G401 (cell line): ENCODE measurements at regions not wholly inside any gene's neighbourhood (a gene's known extent, or its start where the extent isn't known, plus 50 kb on each side); places are given as distances from the start of the nearest gene placed in this dataset.
"Not testable (repeated sequence)": the region's sequence is repeated elsewhere in the genome, so short reads cannot be mapped to it uniquely, and the experiment has no call there.

Experiments
- DNase-seq: peaks from one replicate; pipeline ENCODE4 v3.0.0-alpha.2; 2015; ENCODE audit warnings: low spot score
- in situ Hi-C: cut with HindIII; loops from 2 replicates; pipeline ENCODE4 v1.10.0; 2016; ENCODE audit warnings: low sequenced_read_pairs, mixed read lengths

GRCh38 chr3:177778633-177779032 lies 581.4 kb upstream of the TBL1XR1 start:
- no peak for DNase-seq
- in situ Hi-C loops: no loop called here

- in situ Hi-C loops: no loop called here
- peak; percentile 26 for DNase-seq
These were observed 584.4 kb upstream of the TBL1XR1 start for GRCh38 chr3:177781686-177782161.

- no peak for DNase-seq
- in situ Hi-C loops: no loop called here
These were observed 586.1 kb upstream of the TBL1XR1 start for GRCh38 chr3:177783338-177783737.

GRCh38 chr3:177783767-177784166 lies 586.5 kb upstream of the TBL1XR1 start:
- DNase-seq: no peak
- in situ Hi-C loops: no loop called here

- DNase-seq: no peak
- in situ Hi-C loops: no loop called here
These were observed 590.2 kb upstream of the TBL1XR1 start for GRCh38 chr3:177787279-177788041.

GRCh38 chr3:177789500-177789899 lies 592.2 kb upstream of the TBL1XR1 start:
- in situ Hi-C loops: no loop called here
- no peak for DNase-seq

- no peak for DNase-seq
- in situ Hi-C loops: no loop called here
These were observed 595.2 kb upstream of the TBL1XR1 start for GRCh38 chr3:177792311-177793030.

GRCh38 chr3:177793451-177793850 lies 596.2 kb upstream of the TBL1XR1 start:
- in situ Hi-C loops: no loop called here
- DNase-seq: no peak

GRCh38 chr3:177795216-177795615 lies 597.9 kb upstream of the TBL1XR1 start:
- in situ Hi-C loops: no loop called here
- no peak for DNase-seq

- in situ Hi-C loops: no loop called here
- no peak for DNase-seq
These were observed 598.6 kb upstream of the TBL1XR1 start for GRCh38 chr3:177795859-177796258.

- in situ Hi-C loops, DNase-seq: not testable (repeated sequence)
These were observed 602.9 kb upstream of the TBL1XR1 start for GRCh38 chr3:177800147-177800546.

- in situ Hi-C loops: no loop called here
- DNase-seq: no peak
These were observed 603.3 kb upstream of the TBL1XR1 start for GRCh38 chr3:177800561-177800960.

GRCh38 chr3:177802151-177802900 lies 605.0 kb upstream of the TBL1XR1 start:
- no peak for DNase-seq
- in situ Hi-C loops: no loop called here

GRCh38 chr3:177803500-177803899 lies 606.2 kb upstream of the TBL1XR1 start:
- in situ Hi-C loops: no loop called here
- no peak for DNase-seq

GRCh38 chr3:177804032-177804431 lies 606.8 kb upstream of the TBL1XR1 start:
- in situ Hi-C loops: no loop called here
- no peak for DNase-seq

GRCh38 chr3:177804646-177805045 lies 607.4 kb upstream of the TBL1XR1 start:
- no peak for DNase-seq
- in situ Hi-C loops: no loop called here

- in situ Hi-C loops: no loop called here
These were observed 610.0 kb upstream of the TBL1XR1 start for GRCh38 chr3:177807150-177807875.

GRCh38 chr3:177808928-177809478 lies 611.7 kb upstream of the TBL1XR1 start:
- DNase-seq, in situ Hi-C loops: not testable (repeated sequence)

More at GRCh38 chr3:177807150-177807875, 610.0 kb upstream of the TBL1XR1 start:
- DNase-seq: no peak

GRCh38 chr3:177810162-177810623 lies 612.9 kb upstream of the TBL1XR1 start:
- in situ Hi-C loops: no loop called here

More at GRCh38 chr3:177810162-177810623, 612.9 kb upstream of the TBL1XR1 start:
- DNase-seq: no peak
